ENCODE measurements at regions not wholly inside any gene's neighbourhood (a gene's known extent, or its start where the extent isn't known, plus 50 kb on each side); places are given as distances from the start of the nearest gene placed in this dataset.
A peak's percentile ranks its signal among the peaks of the same experiment; 100 is the strongest.

DNA sequence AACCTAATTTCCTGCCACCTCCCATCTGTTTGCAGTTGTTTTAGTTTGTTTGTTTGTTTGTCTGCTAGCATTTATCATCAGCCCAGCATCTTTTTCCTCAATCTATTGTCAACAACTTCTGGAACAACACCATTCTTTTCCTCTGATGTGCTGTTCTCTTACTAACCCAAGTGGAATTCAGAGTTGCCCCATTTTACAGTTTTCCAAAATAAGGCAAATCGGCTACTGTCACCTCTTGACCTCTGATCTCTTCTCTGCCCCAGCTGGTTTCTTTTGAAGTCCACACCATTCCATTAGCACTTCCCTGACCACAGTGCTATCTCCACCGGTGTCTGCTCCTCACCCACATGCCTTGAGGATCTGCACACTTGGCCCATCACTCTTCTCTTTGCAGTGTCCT lies 102.4 kb downstream of the EFNB2 start:
- no peak overlapping the region for H3K4me3 ChIP-seq (replicated peaks in 1 of 2; ENCODE audit: low read depth in 2 of 2, low read length in 2 of 2)
- peak in 1 of 2 donors; percentile 8 for DNase-seq (ENCODE audit: low read depth in 2 of 2)
- no peak for TF ChIP-seq CTCF (IDR thresholded peaks at IDR 0.05; ENCODE audit: low read depth, low read length)

GRCh38 chr13:106432636-106433035 lies 102.8 kb downstream of the EFNB2 start:
- H3K4me3 ChIP-seq (replicated peaks in 1 of 2; ENCODE audit: low read depth in 2 of 2, low read length in 2 of 2) = no peak overlapping the region
- TF ChIP-seq CTCF (IDR thresholded peaks at IDR 0.05; ENCODE audit: low read depth, low read length) = no peak
- peak in 1 of 2 donors; percentile 2 for DNase-seq (ENCODE audit: low read depth in 2 of 2)

DNA sequence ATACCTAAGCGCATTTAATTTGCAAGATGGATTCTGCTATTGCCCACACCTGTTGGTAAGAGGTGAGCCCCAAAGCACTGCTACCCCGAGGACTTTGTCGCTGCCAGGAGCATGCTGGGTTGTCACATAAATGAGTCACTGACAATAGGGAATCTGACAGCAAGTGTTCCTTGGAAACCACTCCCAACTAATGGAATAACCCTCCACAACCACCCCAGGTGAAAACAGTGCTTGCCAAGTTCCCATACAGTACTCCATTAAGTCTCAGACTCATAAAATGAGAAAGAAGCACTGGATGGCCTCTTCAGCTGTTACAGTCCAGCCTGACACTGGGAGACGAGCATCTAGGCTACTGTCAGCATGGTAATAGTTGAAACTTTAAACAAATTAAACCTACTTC lies 108.6 kb downstream of the EFNB2 start:
- DNase-seq (ENCODE audit: low read depth in 2 of 2) = no peak
- no peak overlapping the region for H3K4me3 ChIP-seq (replicated peaks in 1 of 2; ENCODE audit: low read depth in 2 of 2, low read length in 2 of 2)
- TF ChIP-seq CTCF (IDR thresholded peaks at IDR 0.05; ENCODE audit: low read depth, low read length) = no peak

DNA sequence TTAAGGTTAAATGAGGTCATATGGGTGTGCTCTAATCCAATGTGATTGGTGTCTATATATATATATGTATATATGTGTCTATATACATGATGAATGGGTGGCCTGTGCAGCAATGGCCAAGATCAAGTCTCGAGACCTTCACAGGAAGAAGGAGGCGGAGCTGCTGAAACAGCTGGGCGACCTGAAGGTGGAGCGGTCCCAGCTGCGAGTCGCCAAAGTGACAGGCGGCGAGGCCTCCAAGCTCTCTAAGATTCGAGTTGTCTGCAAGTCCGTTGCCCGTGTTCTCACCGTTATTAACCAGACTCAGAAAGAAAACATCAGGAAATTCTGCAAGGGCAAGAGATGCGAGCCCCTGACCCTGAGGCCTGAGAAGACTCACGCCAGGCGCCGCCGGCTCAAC lies 109.8 kb downstream of the EFNB2 start:
- H3K4me3 ChIP-seq (replicated peaks in 1 of 2; ENCODE audit: low read depth in 2 of 2, low read length in 2 of 2) = no peak overlapping the region
- no peak for DNase-seq (ENCODE audit: low read depth in 2 of 2)
- no peak for TF ChIP-seq CTCF (IDR thresholded peaks at IDR 0.05; ENCODE audit: low read depth, low read length)

DNA sequence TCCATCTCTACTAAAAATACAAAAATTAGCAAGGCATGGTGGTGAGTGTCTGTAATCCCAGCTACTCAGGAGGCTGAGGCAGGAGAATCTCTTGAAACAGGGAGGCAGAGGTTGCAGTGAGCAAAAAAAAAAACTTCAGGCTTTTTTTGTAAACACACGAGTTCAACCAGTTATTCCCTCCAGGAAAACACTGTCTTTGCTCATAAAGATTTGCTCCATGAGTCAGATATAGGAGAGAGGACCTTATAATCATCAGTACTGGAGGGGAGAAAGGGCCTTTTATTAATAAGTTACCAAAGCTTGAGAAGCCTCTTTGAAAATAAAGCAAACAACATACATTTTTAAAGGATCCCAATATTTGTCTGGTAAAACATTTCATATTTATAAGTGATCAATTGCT lies 110.7 kb downstream of the EFNB2 start:
- no peak for TF ChIP-seq CTCF (IDR thresholded peaks at IDR 0.05; ENCODE audit: low read depth, low read length)
- no peak for DNase-seq (ENCODE audit: low read depth in 2 of 2)
- H3K4me3 ChIP-seq (replicated peaks in 1 of 2; ENCODE audit: low read depth in 2 of 2, low read length in 2 of 2) = no peak overlapping the region

DNA sequence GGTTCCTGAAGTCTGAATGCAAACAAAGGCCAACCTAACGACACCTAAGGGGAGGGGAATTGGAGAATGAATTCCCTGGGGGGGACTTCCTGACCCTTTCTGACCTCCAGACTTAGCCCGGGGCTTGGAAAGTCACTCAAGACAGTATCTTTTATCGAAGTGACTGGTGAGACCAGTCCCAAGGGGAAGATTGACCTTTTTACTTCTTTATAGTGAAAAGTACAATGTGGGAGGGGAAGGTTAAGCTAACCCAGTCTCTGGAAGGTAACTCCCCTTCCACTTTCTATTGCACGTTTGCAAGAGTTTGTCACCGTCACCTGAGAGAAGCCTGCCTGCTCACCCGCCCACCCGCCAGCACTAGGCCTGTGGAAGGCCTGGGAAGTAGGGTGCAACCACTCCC lies 111.9 kb downstream of the EFNB2 start:
- no peak for DNase-seq (ENCODE audit: low read depth in 2 of 2)
- TF ChIP-seq CTCF (IDR thresholded peaks at IDR 0.05; ENCODE audit: low read depth, low read length) = no peak
- H3K4me3 ChIP-seq (replicated peaks in 1 of 2; ENCODE audit: low read depth in 2 of 2, low read length in 2 of 2) = no peak overlapping the region

DNA sequence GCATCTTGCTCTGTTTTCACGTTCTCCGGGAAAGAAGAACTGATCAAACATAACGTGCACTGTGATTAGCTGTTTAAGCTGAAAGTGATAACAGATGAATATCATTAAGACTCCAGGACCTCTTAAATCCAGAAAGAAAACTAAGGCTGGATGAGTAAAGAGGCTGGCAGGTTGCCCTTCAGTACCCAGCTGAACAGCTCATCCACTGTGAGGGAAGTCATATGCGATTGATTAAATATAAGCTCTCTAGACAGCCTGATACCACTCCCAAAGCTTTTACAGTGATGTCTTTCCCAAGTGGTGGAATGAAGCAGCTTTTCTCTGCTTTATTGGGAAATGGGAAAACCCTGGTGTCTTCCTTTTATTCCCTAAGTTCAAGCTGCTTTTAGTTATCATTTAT lies 116.9 kb downstream of the EFNB2 start:
- DNase-seq (ENCODE audit: low read depth in 2 of 2) = peak; percentile 15 to 28
- TF ChIP-seq CTCF (IDR thresholded peaks at IDR 0.05; ENCODE audit: low read depth, low read length) = no peak
- H3K4me3 ChIP-seq (replicated peaks in 1 of 2; ENCODE audit: low read depth in 2 of 2, low read length in 2 of 2) = no peak overlapping the region
